ENCODE measurements at regions not wholly inside any gene's neighbourhood (a gene's known extent, or its start where the extent isn't known, plus 50 kb on each side); places are given as distances from the start of the nearest gene placed in this dataset.

DNA sequence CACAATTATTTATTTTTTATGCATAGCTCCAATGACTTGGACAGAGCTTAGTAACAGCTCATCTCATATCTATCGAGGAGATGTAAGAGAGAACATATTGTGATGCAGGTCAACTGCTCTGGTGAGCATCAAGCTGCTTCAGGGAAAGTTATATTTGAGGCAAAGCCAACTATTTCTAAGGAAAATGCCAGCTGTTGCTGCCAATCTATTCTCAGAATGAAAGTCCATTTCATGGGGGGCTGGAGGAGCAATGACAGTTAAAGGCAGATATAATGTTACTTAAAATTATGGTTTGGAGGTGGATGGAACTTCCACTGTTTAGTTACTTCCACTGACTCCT lies 424.8 kb downstream of the KIF20B start:
- no peak for DNase-seq

DNA sequence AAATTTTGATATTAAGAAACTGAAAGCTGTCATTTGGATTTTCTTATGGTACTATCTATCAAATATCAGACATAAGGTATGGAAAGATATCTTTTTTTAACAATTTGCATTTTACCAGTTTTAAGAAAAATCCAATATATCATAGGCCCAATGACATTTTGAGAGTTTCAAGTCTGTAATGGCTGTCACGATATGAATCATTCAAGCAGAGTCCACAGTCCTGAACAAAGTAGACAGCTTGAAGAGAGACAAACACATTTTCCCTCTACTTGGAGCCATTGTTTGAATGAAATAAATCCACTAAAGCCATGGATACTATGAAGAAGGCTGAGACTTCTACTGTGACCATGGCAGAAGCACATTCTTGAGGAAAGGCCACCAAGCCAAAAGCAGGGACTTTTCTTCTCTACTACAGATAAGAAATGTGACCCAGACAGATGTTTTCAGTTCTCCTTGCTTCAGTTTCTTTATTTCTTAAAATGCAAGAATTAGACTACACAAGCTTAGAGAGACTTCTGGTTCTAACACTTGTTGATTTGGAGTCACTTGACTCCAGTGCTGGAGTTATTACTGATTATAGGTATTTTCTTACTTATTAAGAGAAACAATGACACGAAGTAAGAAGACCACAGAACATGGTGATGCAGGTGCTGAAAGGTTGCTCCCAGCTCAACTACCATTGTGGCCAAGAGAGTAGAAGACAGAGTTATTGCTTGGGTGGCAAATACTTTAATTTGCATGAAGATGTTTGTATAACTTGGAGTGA lies 429.1 kb downstream of the KIF20B start:
- no peak for DNase-seq

- no peak for DNase-seq
Measured at GRCh38 chr10:90133606-90134005, 432.2 kb downstream of the KIF20B start.

GRCh38 chr10:90136731-90137316 lies 435.4 kb downstream of the KIF20B start:
- DNase-seq, result no peak

DNA sequence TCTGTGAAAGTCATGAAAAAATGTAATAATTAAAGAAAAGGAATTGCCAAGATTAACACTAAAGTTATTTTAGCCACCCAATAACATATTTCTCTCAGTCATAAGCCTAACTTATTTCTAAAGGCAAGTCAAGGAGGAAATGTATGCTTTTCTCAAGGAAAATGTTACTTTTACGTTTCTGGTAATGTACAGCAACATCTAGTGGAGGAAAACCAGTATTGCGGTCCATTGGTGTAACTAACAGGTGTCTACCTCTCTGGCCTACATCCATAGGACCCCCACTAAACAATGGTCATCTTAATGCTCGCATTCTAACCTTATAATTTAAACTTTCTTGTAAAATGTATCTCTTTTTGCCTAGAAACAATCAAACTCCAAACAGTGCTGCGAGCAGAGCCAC lies 437.5 kb downstream of the KIF20B start:
- peak; percentile 10 for DNase-seq

GRCh38 chr10:90141791-90142190 lies 440.4 kb downstream of the KIF20B start:
- no peak for DNase-seq

- no peak for DNase-seq
Measured at GRCh38 chr10:90143937-90144336, 442.5 kb downstream of the KIF20B start.

GRCh38 chr10:90148116-90148855 lies 446.9 kb downstream of the KIF20B start:
- DNase-seq, result no peak

DNA sequence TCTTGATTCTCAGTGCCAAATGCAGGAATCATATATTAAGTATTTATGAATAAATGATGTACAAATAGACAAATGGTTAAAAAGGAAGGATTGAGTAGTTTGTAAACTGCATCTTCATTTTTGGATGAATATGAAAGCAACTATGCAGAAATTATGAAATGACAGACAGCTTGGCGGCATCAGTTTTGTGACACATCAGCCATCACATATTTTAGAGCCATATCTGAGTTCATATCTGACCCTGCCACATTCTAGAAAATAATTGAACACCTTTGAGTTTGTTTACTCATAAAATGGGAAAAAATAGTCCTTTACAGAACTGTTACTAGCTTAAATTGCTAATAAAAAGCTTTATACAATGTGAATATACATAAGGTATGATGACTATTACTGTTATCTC lies 448.2 kb downstream of the KIF20B start:
- no peak for DNase-seq

- DNase-seq, result no peak
Measured at GRCh38 chr10:90162271-90162853, 461.0 kb downstream of the KIF20B start.

- no peak for DNase-seq
Measured at GRCh38 chr10:90167174-90168064, 466.0 kb downstream of the KIF20B start.

GRCh38 chr10:90168244-90168643 lies 466.9 kb downstream of the KIF20B start:
- DNase-seq, result no peak

- no peak for DNase-seq
Measured at GRCh38 chr10:90171014-90171722, 469.8 kb downstream of the KIF20B start.

- DNase-seq, result no peak
Measured at GRCh38 chr10:90174531-90174930, 473.1 kb downstream of the KIF20B start.

DNA sequence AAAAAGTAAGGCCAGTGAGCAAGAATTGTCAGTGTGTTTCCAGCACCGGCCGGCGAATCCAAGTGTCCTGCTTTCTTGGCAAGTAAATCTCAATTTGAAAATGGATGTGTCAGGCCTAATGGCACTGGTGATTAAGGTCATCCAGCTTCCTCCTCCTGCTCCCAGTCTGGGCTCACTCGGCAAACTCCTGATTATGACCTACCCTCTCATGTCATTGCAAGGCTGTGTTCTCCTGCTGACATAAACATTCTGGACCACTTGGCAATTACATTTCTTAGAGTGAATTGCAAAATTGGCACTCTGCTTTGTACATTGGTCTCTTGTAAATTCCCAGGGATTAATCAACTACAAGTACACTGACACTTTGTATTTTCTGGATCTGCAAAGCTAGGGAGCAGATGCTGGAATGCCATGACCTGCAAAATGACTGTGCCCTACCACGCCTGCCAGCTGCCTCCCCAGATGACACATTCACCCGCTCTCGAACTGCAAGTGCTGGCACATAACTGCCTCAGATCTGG lies 473.8 kb downstream of the KIF20B start:
- no peak for DNase-seq

GRCh38 chr10:90179696-90180407 lies 478.5 kb downstream of the KIF20B start:
- DNase-seq, result no peak

DNA sequence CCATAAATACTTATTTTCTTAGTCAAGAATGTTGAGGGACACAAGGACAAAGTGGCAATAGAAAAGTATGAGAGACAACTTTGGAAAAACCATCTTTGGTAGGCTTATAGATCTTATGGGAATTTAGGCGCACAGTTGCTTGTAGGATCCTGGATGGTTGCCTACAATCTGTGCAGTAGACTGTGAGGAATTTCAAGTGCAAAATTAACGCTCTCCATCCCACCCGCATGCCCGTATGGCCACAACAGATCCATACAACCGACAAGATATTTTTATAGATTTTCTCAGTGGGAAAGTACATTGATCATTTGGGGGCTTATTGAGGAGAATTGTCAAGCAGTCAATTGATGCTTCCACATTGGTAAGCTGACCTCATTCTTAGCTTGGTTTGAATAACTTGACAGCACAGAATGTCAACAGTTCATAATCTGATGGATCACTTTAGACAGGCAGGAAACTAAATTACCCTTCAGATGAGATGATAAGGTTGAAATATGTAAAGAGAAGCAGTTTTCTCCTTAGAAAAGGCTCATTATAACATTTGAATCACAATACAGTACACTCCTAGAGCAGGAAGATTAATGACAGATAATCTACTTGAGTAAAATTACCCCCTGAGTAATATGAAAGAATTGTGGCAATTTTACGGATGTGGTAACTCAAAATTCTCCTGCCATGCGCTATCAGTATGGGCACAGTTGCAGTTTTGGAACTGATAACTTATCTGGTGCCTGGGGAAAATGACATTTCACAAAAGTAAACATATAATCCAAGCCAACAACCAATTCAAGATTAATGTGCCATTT lies 479.7 kb downstream of the KIF20B start:
- DNase-seq, result no peak

DNA sequence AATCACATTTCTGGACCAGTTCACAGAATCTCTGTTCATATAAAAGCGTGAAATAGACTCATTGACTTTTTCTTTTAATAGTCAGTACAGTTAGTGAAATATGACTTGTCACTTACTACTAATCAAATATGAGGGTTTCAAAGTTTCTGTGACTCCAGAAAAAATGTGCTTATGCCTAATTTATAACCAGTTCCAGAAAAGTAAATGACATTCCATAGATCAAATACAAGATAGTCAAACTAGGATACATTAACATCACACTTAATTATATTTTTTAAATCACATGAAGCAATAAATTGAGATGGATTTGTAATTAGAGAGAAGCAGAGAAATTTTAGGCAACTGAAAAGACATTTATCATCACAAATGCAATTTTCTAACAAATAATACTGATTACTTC lies 491.4 kb downstream of the KIF20B start:
- DNase-seq, result no peak

- no peak for DNase-seq
Measured at GRCh38 chr10:90193240-90193985, 492.0 kb downstream of the KIF20B start.

Data from hematopoietic multipotent progenitor cell treated with erythropoietin and hydrocortisone succinate and interleukin-3 and kit ligand, for 8 days (in vitro differentiated cells).